Head of caudate nucleus (tissue), 42 donors: ENCODE measurements at regions not wholly inside any gene's neighbourhood (a gene's known extent, or its start where the extent isn't known, plus 50 kb on each side); places are given as distances from the start of the nearest gene placed in this dataset.
A peak's percentile ranks its signal among the peaks of the same experiment; 100 is the strongest.
"Not testable (repeated sequence)": the region's sequence is repeated elsewhere in the genome, so short reads cannot be mapped to it uniquely, and the experiment has no call there.

Experiments used
- DNase-seq, 42 donors: peaks; one replicate each; pipeline versions ENCODE4 v3.0.0 to v3.0.0-alpha.2; 2020 to 2021; ENCODE audit warnings: mixed read lengths in 7 of 42
- intact Hi-C: fragments of 100-400 bp; cut with DNase I; formaldehyde crosslinking; loops from one replicate; pipeline ENCODE4 v1.15.0; 2022

DNA sequence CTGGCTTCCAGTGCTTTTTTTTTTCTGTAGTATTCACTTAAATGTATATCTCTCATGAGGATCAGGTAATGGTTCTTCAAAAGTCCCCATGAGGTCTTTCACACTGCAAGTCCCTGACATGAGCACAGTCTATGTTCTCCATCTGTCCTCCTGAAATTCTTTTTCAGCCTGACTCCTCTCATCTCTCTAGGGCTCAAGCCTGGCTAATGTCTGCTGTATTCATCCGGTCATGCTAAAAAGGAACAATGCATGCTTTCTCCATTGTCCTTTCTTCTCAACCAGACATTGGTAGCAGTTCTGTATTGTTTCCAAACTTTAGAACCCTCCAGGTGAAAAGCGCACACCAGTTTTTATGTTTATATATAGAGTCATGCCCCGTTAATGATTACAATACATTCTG lies 368.3 kb upstream of the OLFM3 start:
- peak in 3 of 42 donors; percentile 1 to 16 (median 11) for DNase-seq
- intact Hi-C loops, result no loop called here

DNA sequence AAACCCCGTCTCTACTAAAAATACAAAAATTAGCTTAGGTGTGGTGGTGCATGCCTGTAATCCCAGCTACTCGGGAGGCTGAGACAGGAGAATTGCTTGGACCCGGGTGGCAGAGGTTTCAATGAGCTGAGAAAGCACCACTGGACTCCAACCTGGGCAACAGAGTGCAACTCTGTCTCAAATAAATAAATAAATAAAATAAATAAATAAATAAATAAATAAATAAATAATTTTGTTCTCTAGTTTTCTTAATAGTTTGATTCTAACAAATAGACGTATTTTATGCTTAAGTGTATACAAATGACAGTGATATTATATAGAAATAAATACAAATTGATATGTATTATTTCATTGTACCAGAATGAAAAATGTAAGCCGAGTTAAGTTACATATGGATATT lies 339.9 kb upstream of the OLFM3 start:
- no peak for DNase-seq
- intact Hi-C loops, result no loop called here

DNA sequence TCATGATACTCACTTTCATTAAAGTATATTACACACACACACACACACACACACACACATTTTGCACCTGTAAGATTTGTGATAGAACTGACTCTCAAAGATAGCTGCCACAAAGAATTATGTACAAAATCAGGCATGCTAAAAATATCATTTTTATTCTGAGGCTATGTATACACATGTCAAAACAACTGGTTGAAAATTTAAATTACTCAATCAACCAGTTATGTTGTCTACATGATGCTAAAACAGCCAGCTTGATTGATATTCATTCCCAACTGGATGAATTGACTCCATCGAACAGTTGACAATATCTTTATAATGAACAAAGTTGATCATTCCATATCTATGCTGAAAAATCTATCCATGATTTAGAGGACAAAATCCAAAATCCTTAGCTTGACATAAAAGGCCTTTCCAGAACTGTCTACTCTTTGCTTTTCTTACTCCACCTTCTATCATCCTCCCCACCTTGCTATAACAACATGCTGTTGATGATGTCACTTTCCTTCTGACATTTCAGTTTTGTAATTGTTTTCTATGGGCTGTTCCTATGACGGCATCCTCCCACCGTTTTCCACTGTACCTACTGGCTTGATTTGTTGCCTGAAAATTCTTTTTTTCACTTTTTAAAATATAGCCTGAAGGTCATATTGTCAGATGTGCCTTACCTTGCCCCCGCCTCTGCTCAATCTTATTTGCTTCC lies 321.5 kb upstream of the OLFM3 start:
- DNase-seq, result no peak
- intact Hi-C loops, result no loop called here

DNA sequence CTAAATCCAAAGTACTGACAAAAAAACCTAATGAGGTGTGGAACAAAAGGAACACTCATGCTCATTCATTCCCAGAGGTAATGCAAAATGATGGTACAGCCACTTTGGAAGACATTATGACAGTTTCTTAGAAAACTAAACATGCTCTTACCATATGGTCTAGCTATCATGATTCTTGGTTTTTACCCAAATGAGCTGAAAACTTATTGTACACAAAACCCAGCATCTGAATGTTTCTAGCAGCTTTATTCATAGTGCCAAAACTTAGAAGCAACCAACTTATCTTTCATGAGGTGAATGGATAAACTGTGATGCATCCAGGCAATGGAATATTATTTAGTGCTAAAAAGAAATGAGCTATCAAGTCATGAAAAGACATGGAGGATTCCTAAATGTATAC lies 318.4 kb upstream of the OLFM3 start:
- intact Hi-C loops, result no loop called here
- no peak for DNase-seq

DNA sequence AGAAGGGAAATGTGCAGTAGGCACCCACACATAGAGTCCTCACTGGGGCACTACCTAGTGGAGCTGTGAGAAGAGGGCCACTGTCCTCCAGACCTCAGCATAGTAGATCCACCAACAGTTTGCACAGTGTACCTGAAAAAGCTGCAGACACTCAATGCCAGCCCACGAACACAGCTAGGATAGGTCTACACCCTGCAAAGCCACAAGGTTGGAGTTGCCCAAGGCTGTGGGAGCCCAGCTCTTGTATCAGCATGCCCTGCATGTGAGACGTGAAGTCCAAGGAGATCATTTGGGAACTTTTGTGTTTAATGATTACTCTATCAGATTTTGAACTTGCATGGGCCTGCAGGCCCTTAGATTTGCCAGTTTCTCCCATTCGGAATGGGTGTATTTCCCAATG lies 299.4 kb upstream of the OLFM3 start:
- intact Hi-C loops, result no loop called here
- DNase-seq, result no peak

DNA sequence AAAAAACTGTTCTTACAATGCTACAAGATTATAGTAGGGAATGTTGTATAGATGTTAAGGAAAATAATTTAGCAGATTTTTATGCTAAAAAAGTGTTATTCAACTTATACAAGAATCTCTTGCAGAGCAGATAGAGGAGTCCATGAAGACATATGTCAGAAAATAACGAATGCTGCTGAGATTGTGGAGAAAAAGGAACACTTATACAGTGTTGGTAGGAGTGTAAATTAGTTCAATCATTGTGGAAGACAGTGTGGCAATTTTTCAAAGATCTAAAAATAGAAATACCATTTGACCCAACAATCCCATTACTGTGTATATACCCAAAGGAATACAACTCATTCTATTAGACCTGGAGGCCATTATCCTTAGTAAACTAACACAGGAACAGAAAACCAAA lies 286.2 kb upstream of the OLFM3 start:
- intact Hi-C loops, result no loop called here
- DNase-seq, result no peak

DNA sequence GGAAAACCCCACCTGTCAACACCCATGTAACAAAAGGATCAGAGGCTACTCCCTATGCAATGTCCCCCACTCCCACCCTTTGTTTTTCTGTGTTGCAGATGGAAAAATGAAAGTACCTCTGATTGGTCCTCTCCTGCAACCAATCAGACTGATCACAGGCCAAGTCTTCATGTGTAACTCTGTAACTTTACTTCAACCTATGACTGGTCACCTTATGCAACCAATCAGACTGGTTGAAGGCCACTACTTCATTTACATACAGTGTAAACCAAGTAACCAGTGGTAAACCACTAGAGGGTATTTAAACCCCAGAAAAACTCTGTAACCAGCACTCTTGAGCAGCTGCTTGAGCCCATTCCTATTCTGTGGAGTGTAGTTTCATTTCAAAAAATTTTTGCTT lies 266.3 kb upstream of the OLFM3 start:
- DNase-seq, result no peak
- intact Hi-C loops, result no loop called here

DNA sequence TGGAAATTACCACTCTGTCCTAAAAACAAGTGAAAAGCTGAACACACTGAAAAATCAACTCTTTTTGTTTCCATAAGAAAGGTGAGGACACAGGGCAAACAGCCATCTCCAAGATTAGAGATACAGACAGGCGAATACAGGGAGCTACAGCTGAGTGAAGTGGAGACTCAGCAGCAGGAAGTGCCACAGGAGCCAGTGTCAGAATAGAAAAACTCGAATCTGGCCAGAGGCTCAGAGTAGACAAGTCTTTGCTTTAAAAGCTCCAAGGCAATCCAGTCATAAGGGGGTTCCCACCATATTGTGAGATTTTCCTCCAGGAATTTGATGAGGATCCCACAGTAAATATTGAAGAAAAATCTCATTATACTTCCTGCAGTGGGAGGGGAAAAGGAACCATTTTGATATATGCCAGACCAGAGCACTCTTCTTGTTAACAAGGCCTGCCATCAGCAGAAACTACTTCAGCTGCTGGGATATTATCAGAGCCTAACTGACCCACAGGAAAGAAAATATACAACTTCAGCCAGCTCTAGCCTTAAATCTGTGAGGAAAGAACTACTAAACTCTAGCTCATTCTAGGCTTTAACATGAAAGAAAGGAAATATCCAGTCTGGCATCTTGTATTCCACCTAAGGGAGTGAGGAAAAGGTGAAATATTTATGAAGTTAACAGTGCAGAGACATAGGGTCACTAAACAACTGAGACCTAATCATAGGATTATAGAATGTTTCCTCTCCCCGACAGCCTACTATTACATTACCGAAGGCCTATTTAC lies 256.2 kb upstream of the OLFM3 start:
- no peak for DNase-seq
- intact Hi-C loops, result no loop called here

DNA sequence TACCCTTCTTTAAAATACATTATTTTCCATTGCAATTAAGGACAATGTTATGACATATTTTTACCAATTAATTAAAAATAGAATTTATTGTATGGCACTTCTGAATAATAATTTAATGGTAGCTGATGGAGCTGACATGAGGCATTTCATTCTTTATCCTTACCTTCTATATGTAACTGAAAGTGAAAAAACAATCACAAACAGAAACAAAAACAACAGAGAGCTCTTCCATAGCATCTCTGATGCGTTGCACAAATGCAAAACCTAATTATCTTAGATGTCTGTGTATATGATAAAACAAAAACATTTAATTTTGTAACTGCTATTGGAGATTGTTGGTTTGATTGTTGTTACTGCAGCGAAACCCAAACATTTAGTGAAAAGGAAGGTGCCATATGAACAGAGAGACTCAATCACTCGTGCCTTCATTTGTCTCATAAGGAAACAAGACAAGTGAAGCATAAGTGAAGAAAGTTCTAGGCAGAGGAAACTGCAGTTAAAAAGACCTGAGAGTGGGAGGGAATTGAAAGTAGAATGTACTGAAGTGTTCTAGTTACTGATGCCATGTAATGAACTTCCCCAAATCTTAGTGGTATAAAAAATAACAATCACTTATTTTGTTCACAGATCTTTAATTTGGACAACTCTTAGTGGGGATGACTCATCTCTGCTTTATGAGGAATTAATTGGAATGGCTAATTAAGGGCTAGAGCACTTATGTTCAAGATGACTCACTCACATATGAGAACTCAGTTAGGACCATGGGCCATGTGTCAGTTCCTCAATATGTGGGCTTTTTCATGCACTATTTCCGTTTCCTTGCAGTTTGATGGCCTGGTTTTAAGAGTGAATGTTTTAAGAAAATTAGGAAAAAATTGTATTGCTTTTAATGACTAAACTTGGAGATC lies 245.0 kb upstream of the OLFM3 start:
- intact Hi-C loops, result no loop called here
- no peak for DNase-seq

DNA sequence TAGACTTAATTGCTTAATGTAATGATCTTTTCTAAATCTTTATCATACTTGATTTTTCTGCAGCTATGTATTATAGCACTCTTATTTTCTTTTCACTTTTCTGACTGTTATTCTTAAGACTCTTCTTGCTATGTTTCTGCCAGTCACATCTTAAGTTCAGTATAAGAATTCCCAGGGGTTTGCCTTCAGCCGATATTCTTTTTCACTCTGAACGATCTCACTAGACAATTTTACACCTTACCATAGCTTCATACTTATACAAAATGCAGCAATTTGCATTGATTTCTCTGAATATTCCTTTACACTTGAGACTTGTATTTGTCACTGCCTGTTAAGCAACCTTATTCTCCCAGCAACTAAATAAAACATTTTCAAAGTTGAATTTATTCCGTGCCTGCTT lies 242.5 kb upstream of the OLFM3 start:
- intact Hi-C loops, result no loop called here
- no peak for DNase-seq

DNA sequence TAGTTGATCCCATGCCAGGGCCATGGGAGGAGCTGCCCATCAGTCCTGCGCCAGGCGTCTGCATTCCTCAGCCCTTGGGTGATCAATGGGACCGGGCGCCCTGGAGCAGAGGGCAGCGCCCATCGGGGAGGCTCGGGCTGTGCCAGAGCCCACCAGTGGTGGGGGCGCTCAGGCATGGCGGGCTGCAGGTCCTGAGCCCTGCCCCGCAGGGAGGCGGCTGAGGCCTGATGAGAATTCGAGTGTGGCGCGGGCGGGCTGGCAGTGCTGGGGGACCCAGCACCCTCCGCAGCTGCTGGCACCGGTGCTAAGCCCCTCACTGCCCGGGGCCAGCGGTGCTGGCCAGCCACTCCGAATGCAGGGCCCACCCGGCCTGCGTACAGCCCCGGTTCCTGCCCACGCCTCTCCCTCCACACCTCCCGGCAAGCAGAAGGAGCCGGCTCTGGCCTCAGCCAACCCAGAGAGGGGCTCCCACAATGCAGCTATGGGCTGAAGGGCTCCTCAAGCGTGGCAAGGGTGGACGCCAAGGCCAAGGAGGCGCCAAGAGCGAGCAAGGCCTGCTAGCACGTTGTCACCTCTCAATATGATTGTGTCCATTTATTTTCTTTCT lies 238.1 kb upstream of the OLFM3 start:
- intact Hi-C loops, result no loop called here
- DNase-seq, result no peak

DNA sequence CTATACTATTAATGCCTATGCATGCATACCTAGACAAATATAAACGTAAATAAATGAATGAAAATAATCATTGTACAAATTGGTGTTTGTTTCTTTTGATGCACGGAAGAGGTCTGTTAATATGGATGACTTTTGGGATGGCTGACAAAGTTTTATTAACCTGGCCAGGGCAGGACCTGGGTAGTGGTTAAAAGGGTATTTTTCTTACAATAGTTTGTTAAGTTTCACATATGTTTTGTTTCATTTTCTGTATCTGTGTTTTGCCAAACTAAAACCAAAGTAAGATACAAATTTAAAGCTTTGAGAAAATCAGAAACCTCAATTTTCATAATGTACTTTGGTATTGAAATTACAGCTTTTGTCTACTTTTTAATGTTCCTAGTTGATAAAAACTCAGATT lies 222.7 kb upstream of the OLFM3 start:
- intact Hi-C loops, result no loop called here

DNA sequence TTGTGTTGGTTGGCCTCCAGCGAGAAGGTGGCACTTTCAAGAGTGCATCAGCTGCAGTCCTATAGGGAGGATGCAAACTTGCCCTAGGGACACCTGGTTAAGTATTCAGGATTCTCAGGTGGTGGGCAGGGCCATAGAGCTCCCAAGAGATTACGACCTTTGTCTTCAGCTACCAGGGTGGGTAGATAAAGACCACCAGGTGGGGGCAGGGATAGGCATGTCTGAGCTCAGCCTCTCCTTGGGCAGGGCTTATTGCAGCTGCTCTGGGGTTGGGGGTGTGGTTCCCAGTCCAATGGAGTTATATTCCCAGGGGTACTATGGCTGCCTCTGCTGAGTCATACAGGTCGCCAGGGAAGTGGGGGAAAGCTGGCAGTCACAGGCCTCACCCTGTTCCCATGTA lies 214.2 kb upstream of the OLFM3 start:
- DNase-seq, intact Hi-C loops: not testable (repeated sequence)

More for the DNA sequence above, 222.7 kb upstream of the OLFM3 start:
- no peak for DNase-seq

DNA sequence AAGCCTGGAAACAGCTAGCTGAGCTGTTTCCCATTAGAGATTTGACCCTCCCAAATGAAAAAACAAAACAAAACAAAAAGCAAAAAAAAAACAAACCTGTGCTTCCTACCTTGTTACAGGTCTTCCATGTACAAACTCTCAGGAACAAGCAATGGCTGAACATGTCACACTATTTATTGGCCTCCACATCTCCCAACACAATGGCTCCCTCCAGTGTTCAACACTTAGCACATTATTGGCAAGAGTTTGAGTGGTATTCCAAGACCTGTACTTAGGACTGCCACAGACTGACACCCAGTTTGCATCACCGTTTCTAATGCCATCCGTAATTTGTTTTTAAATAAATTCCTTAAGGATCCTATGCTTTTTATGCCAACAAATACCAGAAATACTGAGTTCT lies 195.0 kb upstream of the OLFM3 start:
- peak in 23 of 42 donors; percentile 1 to 67 (median 25) for DNase-seq
- intact Hi-C loops, result no loop called here

DNA sequence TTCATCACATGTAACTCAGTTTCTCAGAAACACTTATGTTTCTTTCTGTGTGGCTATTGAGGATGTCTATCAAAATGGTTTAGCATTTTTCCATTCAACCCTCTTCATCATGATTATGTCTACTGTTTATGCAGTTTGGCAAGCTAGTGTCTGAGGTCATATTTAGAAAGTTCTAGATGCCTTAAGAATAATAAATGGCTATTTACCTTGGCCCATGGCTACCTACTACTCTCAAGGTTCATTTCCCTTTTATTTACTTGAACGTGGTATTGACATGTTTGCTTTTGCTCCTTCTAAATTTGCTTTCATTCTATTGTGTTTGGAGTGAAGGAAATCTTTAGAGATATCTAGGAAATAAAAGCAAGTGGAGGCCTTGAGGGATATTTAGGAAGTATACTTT lies 193.7 kb upstream of the OLFM3 start:
- no peak for DNase-seq
- intact Hi-C loops, result no loop called here

DNA sequence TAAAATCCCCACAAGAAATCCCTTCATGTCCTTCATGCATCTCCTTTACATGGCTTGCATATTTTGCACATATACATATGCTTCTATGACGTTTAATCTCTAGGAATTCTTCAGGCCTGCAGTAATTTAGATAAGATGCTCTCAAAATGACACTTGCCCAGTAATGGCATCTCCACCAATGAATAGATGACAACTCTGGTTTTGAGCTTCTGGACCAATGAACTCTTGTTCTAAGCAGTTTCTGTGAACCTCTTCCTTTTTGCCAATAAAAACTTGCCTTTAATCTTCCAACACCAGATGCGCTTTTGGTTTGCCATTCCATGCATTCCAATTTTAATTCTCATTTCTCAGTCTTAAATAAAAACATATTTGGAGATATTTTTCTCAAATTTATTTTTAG lies 189.8 kb upstream of the OLFM3 start:
- DNase-seq, result no peak
- intact Hi-C loops, result no loop called here

DNA sequence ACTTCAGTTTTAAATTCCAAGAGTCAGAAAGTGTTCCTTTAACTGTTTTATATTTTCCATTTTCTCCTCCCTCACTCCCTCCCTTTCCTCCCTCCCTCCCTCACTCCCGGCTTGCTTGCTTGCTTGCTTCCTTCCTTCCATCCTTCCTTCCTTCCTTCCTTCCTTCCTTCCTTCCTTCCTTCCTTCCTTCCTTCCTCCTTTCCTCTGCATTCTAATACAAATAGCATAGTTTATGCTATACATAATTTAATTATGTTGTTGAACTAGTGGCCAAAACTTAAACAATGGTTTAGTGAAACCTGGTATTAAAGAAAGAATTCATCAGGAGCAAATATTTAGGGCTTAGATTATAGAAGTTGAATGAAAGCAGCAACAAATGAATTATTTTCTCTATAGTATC lies 188.5 kb upstream of the OLFM3 start:
- intact Hi-C loops, result no loop called here
- no peak for DNase-seq

DNA sequence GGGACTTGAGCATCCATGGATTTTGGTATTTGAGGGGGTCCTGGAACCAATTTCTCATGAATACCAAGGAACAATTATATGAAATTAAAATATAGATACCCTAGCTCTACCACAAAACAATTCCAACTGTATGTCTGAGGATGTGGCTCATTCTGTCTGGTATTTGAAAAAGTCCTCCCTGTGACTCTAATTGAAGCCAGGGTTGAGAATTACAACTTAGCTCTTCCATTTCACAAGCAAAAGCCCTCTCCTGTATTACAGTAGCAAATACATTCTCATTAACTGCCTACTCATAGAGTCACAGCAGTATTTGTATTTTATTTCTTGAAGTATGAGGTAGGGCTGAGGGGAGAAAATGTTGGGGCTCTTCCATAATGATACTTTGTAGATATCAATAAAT lies 187.8 kb upstream of the OLFM3 start:
- DNase-seq, result no peak
- intact Hi-C loops, result no loop called here

DNA sequence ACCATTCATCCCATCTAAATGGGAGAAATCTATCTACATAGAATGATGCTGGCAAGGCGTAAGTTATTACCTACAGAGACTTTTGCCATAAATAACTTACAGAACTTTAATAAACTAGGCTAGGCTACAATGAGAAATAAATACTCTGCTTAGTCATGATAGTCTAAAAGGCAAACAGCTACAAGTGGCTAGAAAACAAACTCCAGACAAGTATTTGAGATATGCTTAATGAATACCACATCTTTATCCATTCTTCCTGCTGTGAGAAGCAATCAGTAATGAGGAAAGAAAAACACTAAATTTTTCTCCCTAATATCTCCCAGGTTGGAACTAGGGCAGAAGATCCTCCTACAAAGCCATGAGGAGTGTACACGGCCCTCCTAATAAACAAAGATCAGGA lies 187.0 kb upstream of the OLFM3 start:
- no peak for DNase-seq
- intact Hi-C loops, result no loop called here
